Thyroid gland (tissue), 4 donors: ENCODE measurements at regions not wholly inside any gene's neighbourhood (a gene's known extent, or its start where the extent isn't known, plus 50 kb on each side); places are given as distances from the start of the nearest gene placed in this dataset.

ENCODE experiments used
- DNase-seq, 2 donors: peaks; one replicate each; pipeline ENCODE4 v3.0.0-alpha.2; 2019
- H3K27ac ChIP-seq, 3 donors: fragments of 200-600 bp; sonication (generic); 1 replicate in 2 of 3; 2 replicates in 1 of 3; pipeline ENCODE4 v1.5.1; 2016 to 2019; ENCODE audit warnings: mild to moderate bottlenecking in 1 of 3, moderate library complexity in 1 of 3
- H3K27me3 ChIP-seq: fragments of 200-600 bp; sonication (generic); one replicate; pipeline ENCODE4 v1.5.1; 2019
- H3K36me3 ChIP-seq, 2 donors: fragments of 200-600 bp; sonication (generic); one replicate each; pipeline ENCODE4 v1.5.1; 2016 to 2019
- H3K4me1 ChIP-seq, 2 donors: fragments of 200-600 bp; sonication (generic); one replicate each; pipeline ENCODE4 v1.5.1; 2017 to 2019
- H3K4me3 ChIP-seq, 3 donors: fragments of 200-600 bp; sonication (generic); replicated peaks in 1 of 3; 1 replicate in 2 of 3; 2 replicates in 1 of 3; pipeline ENCODE4 v1.5.1; 2016; ENCODE audit warnings: mild to moderate bottlenecking in 1 of 3
- H3K9me3 ChIP-seq: fragments of 200-600 bp; sonication (generic); one replicate; pipeline ENCODE4 v1.5.1; 2017
- POLR2A ChIP-seq, 2 donors: fragments of 450-650 bp; IDR thresholded peaks; one replicate each; pipeline ENCODE4 v1.6.1; 2017; ENCODE audit warnings: antibody characterized with exemption in 2 of 2, mild to moderate bottlenecking in 2 of 2, moderate library complexity in 1 of 2
- WGBS, 2 donors: methylation state at CpG; one replicate each; pipeline ENCODE4 v1.1.5; 2017; 5-methylcytosine and 5-hydroxymethylcytosine counted together
- intact Hi-C: fragments of 100-400 bp; cut with DNase I; formaldehyde crosslinking; loops from one replicate; pipeline ENCODE4 v1.15.1; 2023
- TF ChIP-seq, protein P1 (sequence below), 6 experiments: fragments of 200-600 bp in 3 of 6; fragments of 450-650 bp in 3 of 6; sonication (generic) in 3 of 6; IDR thresholded peaks; one replicate each; pipeline ENCODE4 v1.5.1; 2016 to 2019; ENCODE audit warnings: antibody characterized with exemption in 6 of 6, mild to moderate bottlenecking in 2 of 6, inconsistent platforms in 1 of 6, moderate library complexity in 1 of 6

- Histone ChIP-seq H3K4me1 (peaks cover 0 to 4% of the 10 kb centered on the region in 2 donors), H3K27me3 (no peaks in the 10 kb centered on the region), H3K27ac (no peak overlapping the region), H3K36me3 (no peaks in the 10 kb centered on the region), H3K9me3 (no peaks in the 10 kb centered on the region), H3K4me3 (no peak overlapping the region)
- TF ChIP-seq POLR2A (IDR thresholded peaks at IDR 0.05), result no peak
- TF ChIP-seq, protein P1, sequence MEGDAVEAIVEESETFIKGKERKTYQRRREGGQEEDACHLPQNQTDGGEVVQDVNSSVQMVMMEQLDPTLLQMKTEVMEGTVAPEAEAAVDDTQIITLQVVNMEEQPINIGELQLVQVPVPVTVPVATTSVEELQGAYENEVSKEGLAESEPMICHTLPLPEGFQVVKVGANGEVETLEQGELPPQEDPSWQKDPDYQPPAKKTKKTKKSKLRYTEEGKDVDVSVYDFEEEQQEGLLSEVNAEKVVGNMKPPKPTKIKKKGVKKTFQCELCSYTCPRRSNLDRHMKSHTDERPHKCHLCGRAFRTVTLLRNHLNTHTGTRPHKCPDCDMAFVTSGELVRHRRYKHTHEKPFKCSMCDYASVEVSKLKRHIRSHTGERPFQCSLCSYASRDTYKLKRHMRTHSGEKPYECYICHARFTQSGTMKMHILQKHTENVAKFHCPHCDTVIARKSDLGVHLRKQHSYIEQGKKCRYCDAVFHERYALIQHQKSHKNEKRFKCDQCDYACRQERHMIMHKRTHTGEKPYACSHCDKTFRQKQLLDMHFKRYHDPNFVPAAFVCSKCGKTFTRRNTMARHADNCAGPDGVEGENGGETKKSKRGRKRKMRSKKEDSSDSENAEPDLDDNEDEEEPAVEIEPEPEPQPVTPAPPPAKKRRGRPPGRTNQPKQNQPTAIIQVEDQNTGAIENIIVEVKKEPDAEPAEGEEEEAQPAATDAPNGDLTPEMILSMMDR (IDR thresholded peaks at IDR 0.05), result no peak
- intact Hi-C loops, result no loop called here
- no peak for DNase-seq
Observed at GRCh38 chr1:81409262-81409661, 391.5 kb upstream of the ADGRL2 start.

DNA sequence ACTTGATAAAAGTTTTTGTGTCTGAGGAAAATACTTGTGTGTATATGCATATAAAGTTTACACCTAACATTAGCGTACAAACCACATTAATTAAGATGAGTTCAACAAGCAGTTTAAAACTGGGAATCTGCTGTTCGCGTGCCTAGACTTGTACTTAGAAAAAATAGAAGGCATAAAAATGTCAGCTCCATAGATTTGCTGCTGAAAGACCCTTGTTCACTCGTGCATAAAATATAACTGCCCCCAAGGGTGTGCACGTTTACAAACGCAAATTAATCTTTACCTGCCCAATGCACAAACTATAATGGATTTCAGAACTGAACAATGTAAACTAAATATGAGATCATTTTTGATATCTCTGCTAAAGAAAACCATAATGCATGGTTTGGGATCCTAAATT is 392.3 kb upstream of the ADGRL2 start:
- no peak for DNase-seq
- TF ChIP-seq, protein P1 (IDR thresholded peaks at IDR 0.05), result no peak
- TF ChIP-seq POLR2A (IDR thresholded peaks at IDR 0.05), result no peak
- Histone ChIP-seq H3K9me3 (no peaks in the 10 kb centered on the region), H3K27me3 (no peaks in the 10 kb centered on the region), H3K36me3 (no peaks in the 10 kb centered on the region), H3K4me3 (no peak overlapping the region), H3K27ac (no peak overlapping the region), H3K4me1 (no peaks in the 10 kb centered on the region)
- intact Hi-C loops, result no loop called here
- WGBS, 2 donors, result 85 to 87% methylated on average over 6 of the region's 6 CpGs

DNA sequence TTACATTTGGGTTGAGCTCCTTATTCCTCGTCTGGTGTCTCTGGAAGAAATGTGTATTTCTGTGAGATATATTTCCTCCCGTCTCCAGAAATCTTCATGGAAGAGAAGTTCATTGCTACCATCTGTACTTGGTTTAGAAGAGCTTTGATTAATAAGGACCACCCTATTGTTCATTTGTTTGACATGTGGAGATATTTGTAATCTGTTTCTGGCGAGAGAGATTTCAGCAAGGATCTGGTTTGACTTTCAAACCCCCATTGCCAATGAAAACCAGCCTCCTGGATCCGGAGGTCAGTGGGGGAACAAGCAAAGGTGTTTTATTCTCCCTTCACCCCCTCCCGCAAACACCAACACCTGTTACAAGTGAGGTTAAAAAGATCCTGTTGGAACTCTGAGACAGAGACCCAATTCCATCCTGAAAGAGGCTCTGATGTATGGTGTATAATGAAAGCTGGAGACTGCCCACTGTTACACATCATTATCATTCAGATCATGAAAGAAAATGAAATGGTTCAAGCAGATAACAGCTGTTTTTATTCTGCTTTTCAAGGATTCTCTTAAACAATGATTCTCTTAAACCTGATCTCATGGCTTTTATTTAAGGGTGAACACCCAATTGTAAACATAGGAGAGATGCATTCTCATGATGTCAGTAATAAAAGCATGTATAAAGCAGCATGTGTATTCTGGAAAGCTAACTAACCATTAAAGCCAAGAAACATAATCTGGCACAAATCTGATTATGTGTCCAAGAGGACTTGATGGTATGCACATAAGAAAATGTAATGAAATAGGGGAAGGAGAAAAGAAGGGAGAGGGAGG is 393.5 kb upstream of the ADGRL2 start:
- TF ChIP-seq, protein P1 (IDR thresholded peaks at IDR 0.05), result no peak
- TF ChIP-seq POLR2A (IDR thresholded peaks at IDR 0.05), result no peak
- intact Hi-C loops, result no loop called here
- DNase-seq, result no peak
- H3K9me3 ChIP-seq, result no peaks in the 10 kb centered on the region
- H3K27me3 ChIP-seq, result no peaks in the 10 kb centered on the region
- WGBS, 2 donors, result 82 to 85% methylated on average over 5 of the region's 5 CpGs
- no peak overlapping the region for H3K4me3 ChIP-seq
- H3K27ac ChIP-seq, result no peak overlapping the region
- no peaks in the 10 kb centered on the region for H3K4me1 ChIP-seq
- no peaks in the 10 kb centered on the region for H3K36me3 ChIP-seq

DNA sequence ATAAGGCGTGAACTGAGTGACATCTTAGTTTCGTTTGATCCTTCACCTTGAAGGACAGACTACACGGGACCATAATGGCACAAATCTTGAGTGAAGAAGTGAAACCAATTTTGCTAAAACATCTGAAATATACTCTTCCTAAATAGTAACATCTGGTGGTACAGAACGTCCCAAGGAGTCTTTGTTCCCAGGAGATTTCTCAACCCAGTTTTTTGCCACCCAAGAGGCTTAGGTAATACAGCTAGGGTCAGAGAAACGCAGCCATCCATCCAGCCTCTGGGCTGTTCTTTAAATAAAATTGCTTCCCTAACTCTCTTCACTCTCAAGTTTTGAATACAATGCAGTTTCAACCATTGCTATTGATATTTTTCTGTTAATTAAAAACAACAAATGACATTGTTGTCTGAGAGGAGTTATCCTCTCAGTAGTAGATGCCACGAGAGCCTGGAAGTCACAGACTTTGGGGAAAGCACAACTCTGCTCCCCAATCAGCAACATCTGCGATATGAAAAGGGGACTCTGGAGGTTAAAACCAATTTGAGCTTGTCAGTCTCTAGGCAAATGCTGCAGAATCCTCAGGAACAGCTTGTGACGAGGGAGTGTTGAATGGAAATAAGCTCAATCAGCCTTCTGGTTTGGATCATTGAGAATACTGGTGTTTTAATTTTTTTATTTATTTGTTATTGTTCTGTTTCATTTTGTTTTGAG is 394.3 kb upstream of the ADGRL2 start:
- H3K4me3 ChIP-seq, result no peak overlapping the region
- TF ChIP-seq POLR2A (IDR thresholded peaks at IDR 0.05), result no peak
- TF ChIP-seq, protein P1 (IDR thresholded peaks at IDR 0.05), result no peak
- WGBS, 2 donors, result 84% methylated on average over 8 of the region's 8 CpGs
- intact Hi-C loops, result no loop called here
- DNase-seq, result no peak
- no peaks in the 10 kb centered on the region for H3K27me3 ChIP-seq
- no peaks in the 10 kb centered on the region for H3K9me3 ChIP-seq
- H3K4me1 ChIP-seq, result no peaks in the 10 kb centered on the region
- no peaks in the 10 kb centered on the region for H3K36me3 ChIP-seq
- no peak overlapping the region for H3K27ac ChIP-seq

- no peak for DNase-seq
- TF ChIP-seq POLR2A (IDR thresholded peaks at IDR 0.05), result no peak
- TF ChIP-seq, protein P1 (IDR thresholded peaks at IDR 0.05), result no peak
- H3K9me3 ChIP-seq, result no peaks in the 10 kb centered on the region
- no peaks in the 10 kb centered on the region for H3K27me3 ChIP-seq
- H3K4me1 ChIP-seq, result no peaks in the 10 kb centered on the region
- no peak overlapping the region for H3K4me3 ChIP-seq
- H3K36me3 ChIP-seq, result no peaks in the 10 kb centered on the region
- intact Hi-C loops, result no loop called here
- H3K27ac ChIP-seq, result no peak overlapping the region
Observed at GRCh38 chr1:81398041-81398440, 402.7 kb upstream of the ADGRL2 start.
